Keratinocyte (primary cell): ENCODE measurements at regions not wholly inside any gene's neighbourhood (a gene's known extent, or its start where the extent isn't known, plus 50 kb on each side); places are given as distances from the start of the nearest gene placed in this dataset.

Source experiments
- DNase-seq: peaks from one replicate; pipeline ENCODE4 v3.0.0-alpha.2; 2011; ENCODE audit warnings: low read depth, missing footprints, low spot score
- FAIRE-seq: peaks from 2 replicates; lab custom pipeline; 2011; peaks lifted over from hg19 to GRCh38; lab: Jason Lieb, UNC
- H2AFZ ChIP-seq: 2 replicates; pipeline ENCODE4 v1.6.0; 2012; ENCODE audit warnings: low read length, control low read depth, inconsistent platforms; ENCODE audit not compliant: control insufficient read depth
- H3K27ac ChIP-seq: 2 replicates; pipeline ENCODE4 v1.5.1; 2011; ENCODE audit warnings: low read length; ENCODE audit not compliant: control insufficient read depth, insufficient read depth
- H3K27me3 ChIP-seq: 3 replicates; pipeline ENCODE4 v1.6.0; 2011; ENCODE audit warnings: low read length; ENCODE audit not compliant: control insufficient read depth, insufficient read depth; ENCODE audit errors: extremely low read depth
- H3K36me3 ChIP-seq, 2 experiments: 2 replicates in 1 of 2; 3 replicates in 1 of 2; pipeline ENCODE4 v1.5.1; 2011; ENCODE audit warnings: low read length in 2 of 2, mild to moderate bottlenecking in 1 of 2; ENCODE audit not compliant: control insufficient read depth in 2 of 2, insufficient read depth in 2 of 2; ENCODE audit errors: extremely low read depth in 1 of 2
- H3K4me1 ChIP-seq: 3 replicates; pipeline ENCODE4 v1.5.1; 2011; ENCODE audit warnings: low read length; ENCODE audit not compliant: control insufficient read depth, insufficient read depth; ENCODE audit errors: extremely low read depth
- H3K4me2 ChIP-seq: 3 replicates; pipeline ENCODE4 v1.6.0; 2011; ENCODE audit warnings: low read depth, low read length; ENCODE audit not compliant: control insufficient read depth, insufficient read depth; ENCODE audit errors: extremely low read depth
- H3K4me3 ChIP-seq, 3 experiments: fragments of 200-600 bp in 1 of 3; sonication (generic) in 1 of 3; 2 replicates in 2 of 3; 3 replicates in 1 of 3; pipeline ENCODE4 v1.5.1; 2011 to 2016; ENCODE audit warnings: low read length in 3 of 3, mild to moderate bottlenecking in 3 of 3, control low read depth in 2 of 3, inconsistent platforms in 1 of 3, low read depth in 1 of 3, mixed read lengths in 1 of 3, mixed run types in 1 of 3, moderate library complexity in 1 of 3; ENCODE audit not compliant: control insufficient read depth in 2 of 3, insufficient read depth in 2 of 3; ENCODE audit errors: extremely low read depth in 1 of 3
- H3K79me2 ChIP-seq: 2 replicates; pipeline ENCODE4 v1.6.0; 2012; ENCODE audit warnings: low read length; ENCODE audit not compliant: control insufficient read depth, insufficient read depth
- H3K9ac ChIP-seq: 3 replicates; pipeline ENCODE4 v1.6.0; 2011; ENCODE audit warnings: low read length; ENCODE audit not compliant: control insufficient read depth, insufficient read depth; ENCODE audit errors: extremely low read depth
- H3K9me1 ChIP-seq: 3 replicates; pipeline ENCODE4 v1.6.0; 2011; ENCODE audit warnings: low read length; ENCODE audit not compliant: control insufficient read depth, insufficient read depth; ENCODE audit errors: extremely low read depth
- H3K9me3 ChIP-seq: 2 replicates; pipeline ENCODE4 v1.5.1; 2012; ENCODE audit warnings: low read depth, low read length; ENCODE audit not compliant: control insufficient read depth
- H4K20me1 ChIP-seq: 3 replicates; pipeline ENCODE4 v1.6.0; 2011; ENCODE audit warnings: low read length; ENCODE audit not compliant: control insufficient read depth, insufficient read depth; ENCODE audit errors: extremely low read depth
- CTCF ChIP-seq, 3 experiments: IDR thresholded peaks in 1 of 3; conservative IDR thresholded peaks in 1 of 3; optimal IDR thresholded peaks in 1 of 3; 2 replicates in 2 of 3; 3 replicates in 1 of 3; pipeline versions ENCODE3 to v1.5.1; 2011; ENCODE audit warnings: low read length in 3 of 3, mild to moderate bottlenecking in 3 of 3, moderate library complexity in 2 of 3, control low read depth in 1 of 3, inconsistent platforms in 1 of 3; ENCODE audit not compliant: insufficient read depth in 2 of 3; ENCODE audit errors: extremely low read depth in 1 of 3
- EZH2 ChIP-seq: IDR thresholded peaks from one replicate; pipeline ENCODE4 v1.6.1; 2012; ENCODE audit warnings: inconsistent platforms, mild to moderate bottlenecking, low read length, moderate library complexity
- dilution Hi-C: fragments of 300-500 bp; cut with MboI; formaldehyde crosslinking; loops from one replicate; pipeline ENCODE4 v1.7.0; 2020; ENCODE audit warnings: low sequenced_read_pairs; ENCODE audit not compliant: extremely low pct_ligation_motif_present

- H3K9ac ChIP-seq, result no peak overlapping the region
- dilution Hi-C loops, result no loop called here
- DNase-seq (no peak), FAIRE-seq (no peak)
- H3K4me1 ChIP-seq, result no peaks in the 10 kb centered on the region
- no peaks in the 10 kb centered on the region for H4K20me1 ChIP-seq
- H2AFZ ChIP-seq, result no peak overlapping the region
- no peaks in the 10 kb centered on the region for H3K9me1 ChIP-seq
- H3K79me2 ChIP-seq, result no peaks in the 10 kb centered on the region
- no peak overlapping the region for H3K4me2 ChIP-seq
- H3K4me3 ChIP-seq, result no peak overlapping the region
- H3K27me3 ChIP-seq, result peaks cover 19% of the 10 kb centered on the region
- no peaks in the 10 kb centered on the region for H3K9me3 ChIP-seq
- TF ChIP-seq CTCF (optimal IDR thresholded peaks at IDR 0.05 in 1 of 3, IDR thresholded peaks at IDR 0.05 in 1 of 3, conservative IDR thresholded peaks at IDR 0.05 in 1 of 3; ENCODE audit: extremely low read depth in 1 of 3, insufficient read depth in 2 of 3, low read length in 3 of 3), result no peak
- H3K36me3 ChIP-seq, result no peaks in the 10 kb centered on the region
- no peak overlapping the region for H3K27ac ChIP-seq
Measured at GRCh38 chr3:195007766-195008165, 263.2 kb downstream of the XXYLT1 start.

DNA sequence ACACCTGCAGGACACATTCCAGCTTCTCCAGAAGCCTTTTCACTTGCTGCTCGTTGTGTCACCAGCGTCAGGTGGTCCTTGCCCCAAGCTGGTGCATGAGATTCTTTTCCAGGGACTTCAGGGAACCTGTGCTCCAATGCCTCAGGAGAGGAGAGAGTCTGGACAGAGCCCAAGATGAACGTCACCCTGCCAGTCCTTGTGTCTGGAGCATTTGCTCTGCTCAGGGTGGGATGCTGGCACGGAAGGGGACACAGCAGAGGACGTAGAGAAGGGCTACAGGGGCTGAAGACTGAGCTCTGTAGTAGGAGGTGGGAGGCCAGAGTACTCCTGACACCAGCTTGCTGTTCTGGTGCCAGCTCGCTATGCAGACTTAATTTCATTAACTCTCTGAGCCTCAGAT, 262.1 kb downstream of the XXYLT1 start:
- Histone ChIP-seq H3K9me1 (no peaks in the 10 kb centered on the region), H3K79me2 (no peaks in the 10 kb centered on the region), H3K27me3 (peaks cover 10% of the 10 kb centered on the region), H3K36me3 (no peaks in the 10 kb centered on the region), H3K4me1 (no peaks in the 10 kb centered on the region), H3K9me3 (no peaks in the 10 kb centered on the region), H2AFZ (no peak overlapping the region), H3K27ac (no peak overlapping the region), H3K9ac (no peak overlapping the region), H3K4me3 (no peak overlapping the region), H3K4me2 (no peak overlapping the region), H4K20me1 (no peaks in the 10 kb centered on the region)
- dilution Hi-C loops, result no loop called here
- FAIRE-seq, result no peak
- no peak for TF ChIP-seq CTCF (optimal IDR thresholded peaks at IDR 0.05 in 1 of 3, IDR thresholded peaks at IDR 0.05 in 1 of 3, conservative IDR thresholded peaks at IDR 0.05 in 1 of 3; ENCODE audit: extremely low read depth in 1 of 3, insufficient read depth in 2 of 3, low read length in 3 of 3)
- TF ChIP-seq EZH2, result no peak
- no peak for DNase-seq
